Loucy (cell line): ENCODE measurements at regions not wholly inside any gene's neighbourhood (a gene's known extent, or its start where the extent isn't known, plus 50 kb on each side); places are given as distances from the start of the nearest gene placed in this dataset.

Experiments used
- EZH2phosphoT487 ChIP-seq: fragments of 200-600 bp; IDR thresholded peaks from 2 replicates; pipeline ENCODE4 v1.6.1; 2018; ENCODE audit warnings: antibody characterized with exemption, mild to moderate bottlenecking, moderate library complexity, borderline replicate concordance
- TF ChIP-seq, protein P1 (sequence below): fragments of 200-600 bp; sonication (generic); conservative IDR thresholded peaks from 2 replicates; pipeline ENCODE4 v1.5.1; 2014; ENCODE audit warnings: mild to moderate bottlenecking, antibody characterized with exemption, low read length

DNA sequence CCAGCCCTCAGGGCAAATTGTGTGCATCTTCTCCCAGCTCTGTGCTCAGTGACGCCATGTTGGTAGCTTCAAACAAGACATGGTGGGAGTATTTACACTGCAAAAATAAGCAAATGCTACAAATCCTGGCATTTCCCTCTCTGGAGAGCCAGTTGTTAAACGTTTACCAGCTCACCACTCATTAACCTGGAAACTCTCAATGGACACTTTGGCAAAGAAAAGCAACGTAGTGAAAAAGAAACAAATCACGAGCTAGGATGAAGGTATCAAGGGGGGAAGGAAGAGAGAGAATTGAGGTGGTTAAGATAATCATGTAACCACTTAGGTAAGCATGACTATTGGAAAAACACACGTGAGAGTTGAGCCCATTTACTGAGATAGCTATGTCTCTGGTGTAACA, 72.5 kb downstream of the MRPS30 start:
- TF ChIP-seq, protein P1, sequence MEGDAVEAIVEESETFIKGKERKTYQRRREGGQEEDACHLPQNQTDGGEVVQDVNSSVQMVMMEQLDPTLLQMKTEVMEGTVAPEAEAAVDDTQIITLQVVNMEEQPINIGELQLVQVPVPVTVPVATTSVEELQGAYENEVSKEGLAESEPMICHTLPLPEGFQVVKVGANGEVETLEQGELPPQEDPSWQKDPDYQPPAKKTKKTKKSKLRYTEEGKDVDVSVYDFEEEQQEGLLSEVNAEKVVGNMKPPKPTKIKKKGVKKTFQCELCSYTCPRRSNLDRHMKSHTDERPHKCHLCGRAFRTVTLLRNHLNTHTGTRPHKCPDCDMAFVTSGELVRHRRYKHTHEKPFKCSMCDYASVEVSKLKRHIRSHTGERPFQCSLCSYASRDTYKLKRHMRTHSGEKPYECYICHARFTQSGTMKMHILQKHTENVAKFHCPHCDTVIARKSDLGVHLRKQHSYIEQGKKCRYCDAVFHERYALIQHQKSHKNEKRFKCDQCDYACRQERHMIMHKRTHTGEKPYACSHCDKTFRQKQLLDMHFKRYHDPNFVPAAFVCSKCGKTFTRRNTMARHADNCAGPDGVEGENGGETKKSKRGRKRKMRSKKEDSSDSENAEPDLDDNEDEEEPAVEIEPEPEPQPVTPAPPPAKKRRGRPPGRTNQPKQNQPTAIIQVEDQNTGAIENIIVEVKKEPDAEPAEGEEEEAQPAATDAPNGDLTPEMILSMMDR: no peak
- TF ChIP-seq EZH2phosphoT487: no peak
